ENCODE measurements at regions not wholly inside any gene's neighbourhood (a gene's known extent, or its start where the extent isn't known, plus 50 kb on each side); places are given as distances from the start of the nearest gene placed in this dataset.

DNA sequence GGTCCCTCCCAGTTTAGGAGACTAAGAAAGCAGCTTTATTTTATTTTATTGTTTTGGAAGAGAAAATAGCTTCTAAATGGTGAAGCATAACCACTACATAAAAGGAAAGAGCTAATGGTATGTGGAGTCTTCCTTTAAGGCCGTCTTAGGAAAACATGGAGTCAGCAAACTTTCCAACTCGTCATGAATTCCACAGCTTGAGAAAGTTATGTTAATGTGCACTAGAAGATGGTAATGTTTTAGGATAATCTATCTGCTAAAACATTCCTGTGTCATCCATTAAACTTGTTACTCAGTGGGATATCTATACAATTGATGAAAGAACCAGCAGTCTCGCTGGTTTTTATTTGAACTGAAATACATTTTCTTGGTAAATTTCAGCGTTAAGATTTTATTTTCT lies 448.4 kb upstream of the SEL1L start:
- TF ChIP-seq EZH2 (IDR thresholded peaks at IDR 0.05; ENCODE audit: insufficient read depth, poor library complexity, severe bottlenecking) (no peak), EZH2phosphoT487 (IDR thresholded peaks at IDR 0.05; ENCODE audit: insufficient read depth, low read depth) (no peak)
